ENCODE measurements at regions not wholly inside any gene's neighbourhood (a gene's known extent, or its start where the extent isn't known, plus 50 kb on each side); places are given as distances from the start of the nearest gene placed in this dataset.

- no peak for TF ChIP-seq CTCF (IDR thresholded peaks at IDR 0.05; ENCODE audit: insufficient read depth, low read depth, low read length)
- no peak for TF ChIP-seq EZH2 (IDR thresholded peaks at IDR 0.05; ENCODE audit: insufficient read depth, low read length)
Observed at GRCh38 chr20:17787816-17788215, 88.0 kb downstream of the BANF2 start.
